GM06990 (cell line): ENCODE measurements at regions not wholly inside any gene's neighbourhood (a gene's known extent, or its start where the extent isn't known, plus 50 kb on each side); places are given as distances from the start of the nearest gene placed in this dataset.

Source experiments
- DNase-seq: peaks from one replicate; pipeline ENCODE4 v3.0.0-alpha.2; 2011; ENCODE audit not compliant: insufficient read length; ENCODE audit errors: extremely low read depth
- H3K27me3 ChIP-seq: replicated peaks from 2 replicates; pipeline ENCODE4 v1.6.0; 2011; ENCODE audit warnings: low read length; ENCODE audit not compliant: control insufficient read depth, insufficient read depth
- H3K36me3 ChIP-seq: 2 replicates; pipeline ENCODE4 v1.5.1; 2011; ENCODE audit warnings: low read length; ENCODE audit not compliant: control insufficient read depth, insufficient read depth
- H3K4me3 ChIP-seq: replicated peaks from 2 replicates; pipeline ENCODE4 v1.5.1; 2011; ENCODE audit warnings: low read depth, mild to moderate bottlenecking, control low read depth, low read length
- TF ChIP-seq, protein P1 (sequence below): IDR thresholded peaks from 2 replicates; pipeline ENCODE4 v1.5.1; 2011; ENCODE audit warnings: low read length, control low read depth, mild to moderate bottlenecking, inconsistent platforms; ENCODE audit not compliant: insufficient read depth, poor library complexity, severe bottlenecking

DNA sequence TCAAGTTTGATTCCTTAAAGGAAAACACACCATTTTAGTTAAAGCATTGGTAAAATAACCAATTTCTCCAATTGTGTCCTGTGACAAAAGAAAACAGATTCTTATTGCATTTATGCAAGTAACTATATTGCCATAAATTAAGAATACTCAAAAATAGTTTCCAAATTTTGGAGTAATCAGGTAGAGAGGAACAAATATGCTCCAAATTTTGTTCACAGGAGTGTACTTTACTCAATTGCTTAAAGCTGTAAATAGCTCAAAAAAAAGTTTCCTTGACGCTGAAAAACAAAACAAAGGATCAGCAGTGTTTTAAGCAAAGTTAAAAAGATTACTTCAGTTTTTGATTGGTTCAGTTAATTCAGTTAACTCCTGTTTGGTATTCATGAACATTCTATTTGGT, 52.2 kb upstream of the INHBA start:
- TF ChIP-seq, protein P1, sequence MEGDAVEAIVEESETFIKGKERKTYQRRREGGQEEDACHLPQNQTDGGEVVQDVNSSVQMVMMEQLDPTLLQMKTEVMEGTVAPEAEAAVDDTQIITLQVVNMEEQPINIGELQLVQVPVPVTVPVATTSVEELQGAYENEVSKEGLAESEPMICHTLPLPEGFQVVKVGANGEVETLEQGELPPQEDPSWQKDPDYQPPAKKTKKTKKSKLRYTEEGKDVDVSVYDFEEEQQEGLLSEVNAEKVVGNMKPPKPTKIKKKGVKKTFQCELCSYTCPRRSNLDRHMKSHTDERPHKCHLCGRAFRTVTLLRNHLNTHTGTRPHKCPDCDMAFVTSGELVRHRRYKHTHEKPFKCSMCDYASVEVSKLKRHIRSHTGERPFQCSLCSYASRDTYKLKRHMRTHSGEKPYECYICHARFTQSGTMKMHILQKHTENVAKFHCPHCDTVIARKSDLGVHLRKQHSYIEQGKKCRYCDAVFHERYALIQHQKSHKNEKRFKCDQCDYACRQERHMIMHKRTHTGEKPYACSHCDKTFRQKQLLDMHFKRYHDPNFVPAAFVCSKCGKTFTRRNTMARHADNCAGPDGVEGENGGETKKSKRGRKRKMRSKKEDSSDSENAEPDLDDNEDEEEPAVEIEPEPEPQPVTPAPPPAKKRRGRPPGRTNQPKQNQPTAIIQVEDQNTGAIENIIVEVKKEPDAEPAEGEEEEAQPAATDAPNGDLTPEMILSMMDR, result no peak
- Histone ChIP-seq H3K36me3 (no peaks in the 10 kb centered on the region), H3K4me3 (no peak overlapping the region), H3K27me3 (no peaks in the 10 kb centered on the region)
- no peak for DNase-seq

DNA sequence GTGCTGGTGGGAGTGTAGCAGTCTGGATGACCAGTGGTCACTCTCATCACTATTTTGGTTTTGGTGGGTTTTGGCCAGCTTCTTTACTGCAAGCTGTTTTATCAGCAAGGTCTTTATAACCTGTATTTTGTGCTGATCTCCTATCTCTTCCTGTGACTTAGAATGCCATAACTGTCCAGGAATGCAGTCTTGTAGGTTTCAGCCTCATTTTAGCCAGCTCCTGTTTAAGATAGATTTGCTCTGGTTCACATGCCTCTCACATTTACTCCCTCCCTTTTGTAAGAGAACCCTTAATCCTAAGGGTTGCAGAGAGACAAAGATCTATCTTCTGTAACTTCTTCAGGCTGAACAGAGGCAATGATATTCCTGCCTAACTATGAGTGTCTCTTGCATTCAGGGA, 51.2 kb upstream of the INHBA start:
- TF ChIP-seq, protein P1, result no peak
- no peaks in the 10 kb centered on the region for H3K36me3 ChIP-seq
- no peak overlapping the region for H3K4me3 ChIP-seq
- DNase-seq, result no peak
- H3K27me3 ChIP-seq, result no peaks in the 10 kb centered on the region
